Endothelial cell of umbilical vein (primary cell): ENCODE measurements at regions not wholly inside any gene's neighbourhood (a gene's known extent, or its start where the extent isn't known, plus 50 kb on each side); places are given as distances from the start of the nearest gene placed in this dataset.

Experiments used
- BruUV-seq: library from RNA; stranded (reverse); fragments of 400-500 nt; replicated peaks from 2 replicates; lab custom pipeline; 2021; lab: Mats Ljungman, UMichigan
- CTCF ChIA-PET: fragments of 300-600, 350-600 bp; sonication (Branson Sonifier 250); formaldehyde crosslinking; loops from one replicate; lab custom pipeline; 2021; ENCODE audit warnings: antibody characterized with exemption, inconsistent platforms; lab: Charles Lee
- POLR2A ChIA-PET: fragments of 300-600, 350-600 bp; sonication (Branson Sonifier 250); formaldehyde crosslinking; loops from one replicate; lab custom pipeline; 2021; ENCODE audit warnings: antibody characterized with exemption, inconsistent platforms; lab: Charles Lee
- DNase-seq: peaks from one replicate; pipeline ENCODE4 v3.0.0-alpha.2; 2011; ENCODE audit warnings: low read depth, low spot score
- FAIRE-seq: peaks from 2 replicates; lab custom pipeline; 2011; peaks lifted over from hg19 to GRCh38; lab: Jason Lieb, UNC
- H2AFZ ChIP-seq: 2 replicates; pipeline ENCODE4 v1.6.0; 2012; ENCODE audit warnings: low read depth, low read length, control low read depth, inconsistent platforms
- H3K27ac ChIP-seq: 2 replicates; pipeline ENCODE4 v1.5.1; 2011; ENCODE audit warnings: low read depth, mild to moderate bottlenecking, control low read depth, low read length, moderate library complexity; ENCODE audit not compliant: insufficient read depth
- H3K27me3 ChIP-seq, 2 experiments: 2 replicates each; pipeline versions ENCODE4 v1.6.0 to v1.6.1; 2011; ENCODE audit warnings: low read length in 2 of 2, mixed read lengths in 1 of 2; ENCODE audit not compliant: control insufficient read depth in 2 of 2, insufficient read depth in 2 of 2
- H3K36me3 ChIP-seq, 2 experiments: 2 replicates in 1 of 2; 3 replicates in 1 of 2; pipeline ENCODE4 v1.5.1; 2011; ENCODE audit warnings: low read length in 2 of 2, mild to moderate bottlenecking in 1 of 2, moderate library complexity in 1 of 2; ENCODE audit not compliant: control insufficient read depth in 2 of 2, insufficient read depth in 2 of 2; ENCODE audit errors: extremely low read depth in 1 of 2
- H3K4me1 ChIP-seq: 3 replicates; pipeline ENCODE4 v1.5.1; 2011; ENCODE audit warnings: mild to moderate bottlenecking, low read length; ENCODE audit not compliant: control insufficient read depth, insufficient read depth; ENCODE audit errors: extremely low read depth
- H3K4me2 ChIP-seq: 2 replicates; pipeline ENCODE4 v1.6.1; 2011; ENCODE audit warnings: low read length, control low read depth, mixed read lengths; ENCODE audit not compliant: insufficient read depth
- H3K4me3 ChIP-seq, 3 experiments: fragments of 200-600 bp in 1 of 3; sonication (generic), shearing (Covaris generic) in 1 of 3; replicated peaks in 1 of 3; 2 replicates each; pipeline ENCODE4 v1.5.1; 2011 to 2016; ENCODE audit warnings: control low read depth in 3 of 3, low read length in 3 of 3, mild to moderate bottlenecking in 2 of 3, inconsistent platforms in 1 of 3, low read depth in 1 of 3, moderate library complexity in 1 of 3; ENCODE audit not compliant: insufficient read depth in 1 of 3
- H3K79me2 ChIP-seq: 2 replicates; pipeline ENCODE4 v1.6.0; 2012; ENCODE audit warnings: low read length, inconsistent platforms; ENCODE audit not compliant: control insufficient read depth, insufficient read depth
- H3K9ac ChIP-seq: replicated peaks from 2 replicates; pipeline ENCODE3; 2011; ENCODE audit warnings: low read length, control low read depth; ENCODE audit not compliant: insufficient read depth; ENCODE audit errors: extremely low read depth
- H3K9me1 ChIP-seq: replicated peaks from 3 replicates; pipeline ENCODE4 v1.6.0; 2011; ENCODE audit warnings: mild to moderate bottlenecking, low read length; ENCODE audit not compliant: control insufficient read depth, insufficient read depth; ENCODE audit errors: extremely low read depth
- H3K9me3 ChIP-seq: replicated peaks from 2 replicates; pipeline ENCODE4 v1.5.1; 2012; ENCODE audit warnings: low read length, inconsistent platforms; ENCODE audit not compliant: control insufficient read depth, insufficient read depth
- H4K20me1 ChIP-seq: replicated peaks from 2 replicates; pipeline ENCODE3; 2011; ENCODE audit warnings: mild to moderate bottlenecking, low read length; ENCODE audit not compliant: control insufficient read depth, insufficient read depth; ENCODE audit errors: extremely low read depth
- CTCF ChIP-seq, 2 donors: IDR thresholded peaks; 1 replicate in 1 of 2; 2 replicates in 1 of 2; pipeline ENCODE4 v1.5.1; 2011; ENCODE audit warnings: low read length in 2 of 2, mild to moderate bottlenecking in 2 of 2, moderate library complexity in 2 of 2, control low read depth in 1 of 2, inconsistent platforms in 1 of 2, low read depth in 1 of 2; ENCODE audit not compliant: insufficient read depth in 1 of 2; ENCODE audit errors: extremely low read depth in 1 of 2
- EZH2 ChIP-seq: IDR thresholded peaks from 2 replicates; pipeline ENCODE4 v1.6.1; 2012; ENCODE audit warnings: borderline replicate concordance, low read depth, mild to moderate bottlenecking, moderate library complexity, low read length, inconsistent platforms; ENCODE audit not compliant: severe bottlenecking
- FOS ChIP-seq: IDR thresholded peaks from 2 replicates; pipeline ENCODE4 v1.6.1; 2011; ENCODE audit warnings: mild to moderate bottlenecking, low read length, moderate library complexity, borderline replicate concordance; ENCODE audit not compliant: insufficient read depth
- GATA2 ChIP-seq: IDR thresholded peaks from 2 replicates; pipeline ENCODE4 v1.7.0; 2011; ENCODE audit warnings: low read depth, mild to moderate bottlenecking, moderate library complexity, mixed read lengths, low read length; ENCODE audit not compliant: insufficient read length, insufficient read depth
- JUN ChIP-seq: IDR thresholded peaks from 2 replicates; pipeline ENCODE4 v1.6.1; 2011; ENCODE audit warnings: borderline replicate concordance, low read depth; ENCODE audit not compliant: insufficient read length, insufficient read depth
- MYC ChIP-seq: IDR thresholded peaks from one replicate; pipeline ENCODE4 v1.6.1; 2011; ENCODE audit warnings: mild to moderate bottlenecking, low read depth, low read length
- POLR2A ChIP-seq: IDR thresholded peaks from 2 replicates; pipeline ENCODE4 v1.6.1; 2012; ENCODE audit warnings: low read depth, mild to moderate bottlenecking, control low read depth, low read length
- POLR2AphosphoS5 ChIP-seq: IDR thresholded peaks from 2 replicates; pipeline ENCODE4 v1.6.1; 2012; ENCODE audit warnings: low read depth, mild to moderate bottlenecking, control low read depth, low read length, moderate library complexity; ENCODE audit not compliant: insufficient read depth
- dilution Hi-C: fragments of 300-500 bp; cut with MboI; formaldehyde crosslinking; loops from one replicate; pipeline ENCODE4 v1.15.0; 2019; ENCODE audit warnings: low sequenced_read_pairs; ENCODE audit not compliant: extremely low pct_ligation_motif_present
- intact Hi-C: fragments of 100-400 bp; cut with micrococcal nuclease; formaldehyde crosslinking; loops from one replicate; pipeline ENCODE4 v1.10.0; 2022
- TF ChIP-seq, protein P1 (sequence below): IDR thresholded peaks from 2 replicates; pipeline ENCODE4 v1.6.1; 2011; ENCODE audit not compliant: insufficient read depth, insufficient read length

DNA sequence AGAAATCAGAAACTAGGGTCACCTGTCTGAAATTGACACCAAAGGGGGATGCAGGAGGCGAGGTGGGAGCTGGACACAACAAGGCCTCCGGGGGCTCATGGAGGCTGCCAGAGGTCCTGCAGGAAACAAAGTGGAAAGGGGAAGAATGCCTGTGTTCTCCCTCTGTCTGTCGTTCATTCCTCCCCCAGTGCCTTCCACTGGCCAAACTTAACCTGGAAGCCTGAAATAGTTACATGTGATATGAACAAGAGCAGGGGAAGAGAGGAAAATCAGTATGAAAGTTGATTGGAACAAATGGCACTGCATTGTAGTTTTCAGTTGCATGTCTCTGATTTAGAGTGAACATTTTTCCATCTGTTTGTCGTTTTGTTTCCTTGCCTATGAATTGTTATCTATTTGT, 502.0 kb upstream of the CFAP20DC start:
- no peaks in the 10 kb centered on the region for H3K79me2 ChIP-seq
- DNase-seq = no peak
- no peaks in the 10 kb centered on the region for H3K27me3 ChIP-seq
- H2AFZ ChIP-seq = no peak overlapping the region
- H3K4me2 ChIP-seq = no peak overlapping the region
- ChIA-PET CTCF (no interaction called here), POLR2A (no interaction called here)
- H3K36me3 ChIP-seq = no peaks in the 10 kb centered on the region
- no peaks in the 10 kb centered on the region for H4K20me1 ChIP-seq
- FAIRE-seq = no peak
- no peak overlapping the region for H3K4me3 ChIP-seq
- no peak overlapping the region for H3K27ac ChIP-seq
- no peaks in the 10 kb centered on the region for H3K9me1 ChIP-seq
- intact Hi-C loops (no loop called here), dilution Hi-C loops (no loop called here)
- H3K9ac ChIP-seq = no peak overlapping the region
- TF ChIP-seq FOS (no peak), JUN (no peak), CTCF (IDR thresholded peaks at IDR 0.05; ENCODE audit: extremely low read depth in 1 of 2, insufficient read depth in 1 of 2, low read depth in 1 of 2, low read length in 2 of 2) (no peak), POLR2AphosphoS5 (no peak), MYC (no peak), EZH2 (no peak), POLR2A (no peak), GATA2 (no peak)
- TF ChIP-seq, protein P1, sequence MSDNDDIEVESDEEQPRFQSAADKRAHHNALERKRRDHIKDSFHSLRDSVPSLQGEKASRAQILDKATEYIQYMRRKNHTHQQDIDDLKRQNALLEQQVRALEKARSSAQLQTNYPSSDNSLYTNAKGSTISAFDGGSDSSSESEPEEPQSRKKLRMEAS = no peak
- BruUV-seq = no TSS peak
- H3K9me3 ChIP-seq = no peaks in the 10 kb centered on the region
- no peaks in the 10 kb centered on the region for H3K4me1 ChIP-seq
